Endothelial cell of umbilical vein (primary cell): ENCODE measurements at regions not wholly inside any gene's neighbourhood (a gene's known extent, or its start where the extent isn't known, plus 50 kb on each side); places are given as distances from the start of the nearest gene placed in this dataset.

ENCODE experiments used
- BruUV-seq: library from RNA; stranded (reverse); fragments of 400-500 nt; replicated peaks from 2 replicates; lab custom pipeline; 2021; lab: Mats Ljungman, UMichigan
- CTCF ChIA-PET: fragments of 300-600, 350-600 bp; sonication (Branson Sonifier 250); formaldehyde crosslinking; loops from one replicate; lab custom pipeline; 2021; ENCODE audit warnings: antibody characterized with exemption, inconsistent platforms; lab: Charles Lee
- POLR2A ChIA-PET: fragments of 300-600, 350-600 bp; sonication (Branson Sonifier 250); formaldehyde crosslinking; loops from one replicate; lab custom pipeline; 2021; ENCODE audit warnings: antibody characterized with exemption, inconsistent platforms; lab: Charles Lee
- DNase-seq: peaks from one replicate; pipeline ENCODE4 v3.0.0-alpha.2; 2011; ENCODE audit warnings: low read depth, low spot score
- FAIRE-seq: peaks from 2 replicates; lab custom pipeline; 2011; peaks lifted over from hg19 to GRCh38; lab: Jason Lieb, UNC
- H2AFZ ChIP-seq: 2 replicates; pipeline ENCODE4 v1.6.0; 2012; ENCODE audit warnings: low read depth, low read length, control low read depth, inconsistent platforms
- H3K27ac ChIP-seq: 2 replicates; pipeline ENCODE4 v1.5.1; 2011; ENCODE audit warnings: low read depth, mild to moderate bottlenecking, control low read depth, low read length, moderate library complexity; ENCODE audit not compliant: insufficient read depth
- H3K27me3 ChIP-seq, 2 experiments: 2 replicates each; pipeline versions ENCODE4 v1.6.0 to v1.6.1; 2011; ENCODE audit warnings: low read length in 2 of 2, mixed read lengths in 1 of 2; ENCODE audit not compliant: control insufficient read depth in 2 of 2, insufficient read depth in 2 of 2
- H3K36me3 ChIP-seq, 2 experiments: 2 replicates in 1 of 2; 3 replicates in 1 of 2; pipeline ENCODE4 v1.5.1; 2011; ENCODE audit warnings: low read length in 2 of 2, mild to moderate bottlenecking in 1 of 2, moderate library complexity in 1 of 2; ENCODE audit not compliant: control insufficient read depth in 2 of 2, insufficient read depth in 2 of 2; ENCODE audit errors: extremely low read depth in 1 of 2
- H3K4me1 ChIP-seq: 3 replicates; pipeline ENCODE4 v1.5.1; 2011; ENCODE audit warnings: mild to moderate bottlenecking, low read length; ENCODE audit not compliant: control insufficient read depth, insufficient read depth; ENCODE audit errors: extremely low read depth
- H3K4me2 ChIP-seq: 2 replicates; pipeline ENCODE4 v1.6.1; 2011; ENCODE audit warnings: low read length, control low read depth, mixed read lengths; ENCODE audit not compliant: insufficient read depth
- H3K4me3 ChIP-seq, 3 experiments: fragments of 200-600 bp in 1 of 3; sonication (generic), shearing (Covaris generic) in 1 of 3; replicated peaks in 1 of 3; 2 replicates each; pipeline ENCODE4 v1.5.1; 2011 to 2016; ENCODE audit warnings: control low read depth in 3 of 3, low read length in 3 of 3, mild to moderate bottlenecking in 2 of 3, inconsistent platforms in 1 of 3, low read depth in 1 of 3, moderate library complexity in 1 of 3; ENCODE audit not compliant: insufficient read depth in 1 of 3
- H3K79me2 ChIP-seq: 2 replicates; pipeline ENCODE4 v1.6.0; 2012; ENCODE audit warnings: low read length, inconsistent platforms; ENCODE audit not compliant: control insufficient read depth, insufficient read depth
- H3K9ac ChIP-seq: replicated peaks from 2 replicates; pipeline ENCODE3; 2011; ENCODE audit warnings: low read length, control low read depth; ENCODE audit not compliant: insufficient read depth; ENCODE audit errors: extremely low read depth
- H3K9me1 ChIP-seq: replicated peaks from 3 replicates; pipeline ENCODE4 v1.6.0; 2011; ENCODE audit warnings: mild to moderate bottlenecking, low read length; ENCODE audit not compliant: control insufficient read depth, insufficient read depth; ENCODE audit errors: extremely low read depth
- H3K9me3 ChIP-seq: replicated peaks from 2 replicates; pipeline ENCODE4 v1.5.1; 2012; ENCODE audit warnings: low read length, inconsistent platforms; ENCODE audit not compliant: control insufficient read depth, insufficient read depth
- H4K20me1 ChIP-seq: replicated peaks from 2 replicates; pipeline ENCODE3; 2011; ENCODE audit warnings: mild to moderate bottlenecking, low read length; ENCODE audit not compliant: control insufficient read depth, insufficient read depth; ENCODE audit errors: extremely low read depth
- GATA2 ChIP-seq: IDR thresholded peaks from 2 replicates; pipeline ENCODE4 v1.7.0; 2011; ENCODE audit warnings: low read depth, mild to moderate bottlenecking, moderate library complexity, mixed read lengths, low read length; ENCODE audit not compliant: insufficient read length, insufficient read depth
- JUN ChIP-seq: IDR thresholded peaks from 2 replicates; pipeline ENCODE4 v1.6.1; 2011; ENCODE audit warnings: borderline replicate concordance, low read depth; ENCODE audit not compliant: insufficient read length, insufficient read depth
- POLR2A ChIP-seq: IDR thresholded peaks from 2 replicates; pipeline ENCODE4 v1.6.1; 2012; ENCODE audit warnings: low read depth, mild to moderate bottlenecking, control low read depth, low read length
- dilution Hi-C: fragments of 300-500 bp; cut with MboI; formaldehyde crosslinking; loops from one replicate; pipeline ENCODE4 v1.15.0; 2019; ENCODE audit warnings: low sequenced_read_pairs; ENCODE audit not compliant: extremely low pct_ligation_motif_present
- intact Hi-C: fragments of 100-400 bp; cut with micrococcal nuclease; formaldehyde crosslinking; loops from one replicate; pipeline ENCODE4 v1.10.0; 2022
- TF ChIP-seq, protein P1 (sequence below): IDR thresholded peaks from 2 replicates; pipeline ENCODE4 v1.6.1; 2011; ENCODE audit not compliant: insufficient read depth, insufficient read length
- TF ChIP-seq, protein P2 (sequence below), 2 donors: IDR thresholded peaks; 1 replicate in 1 of 2; 2 replicates in 1 of 2; pipeline ENCODE4 v1.5.1; 2011; ENCODE audit warnings: low read length in 2 of 2, mild to moderate bottlenecking in 2 of 2, moderate library complexity in 2 of 2, control low read depth in 1 of 2, inconsistent platforms in 1 of 2, low read depth in 1 of 2; ENCODE audit not compliant: insufficient read depth in 1 of 2; ENCODE audit errors: extremely low read depth in 1 of 2

DNA sequence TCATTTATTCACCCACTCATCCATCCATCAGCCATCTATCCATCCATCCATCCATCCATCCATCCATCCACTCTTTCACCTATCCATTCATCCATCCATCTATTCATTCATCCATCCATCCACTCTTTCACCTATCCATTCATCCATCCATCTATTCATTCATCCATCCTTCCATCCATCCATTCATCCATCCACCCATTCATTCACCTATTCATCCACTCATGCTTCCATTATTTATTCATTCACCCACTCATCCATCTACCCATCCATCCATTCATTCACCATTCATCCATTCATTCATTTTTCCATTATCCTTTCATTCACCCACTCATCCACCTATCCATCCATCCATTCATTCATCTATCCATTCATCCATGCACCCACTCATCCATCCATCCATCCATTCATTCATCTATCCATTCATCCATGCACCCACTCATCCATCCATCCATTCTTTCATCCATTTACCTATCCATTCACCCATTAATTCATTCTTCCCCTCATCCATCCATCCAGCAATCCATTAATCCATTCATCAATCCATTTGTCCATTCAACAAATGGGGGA lies 360.9 kb downstream of the ADGRD1 start:
- Histone ChIP-seq H3K4me1 (no peaks in the 10 kb centered on the region), H4K20me1 (no peaks in the 10 kb centered on the region), H3K9me1 (no peaks in the 10 kb centered on the region), H3K4me3 (no peak overlapping the region), H3K36me3 (no peaks in the 10 kb centered on the region), H3K9me3 (peaks cover 9% of the 10 kb centered on the region), H3K79me2 (no peaks in the 10 kb centered on the region), H3K9ac (no peak overlapping the region), H2AFZ (no peak overlapping the region), H3K27me3 (no peaks in the 10 kb centered on the region), H3K4me2 (no peak overlapping the region), H3K27ac (no peak overlapping the region)
- DNase-seq (no peak), FAIRE-seq (no peak)
- BruUV-seq: no TSS peak
- dilution Hi-C loops (no loop called here), intact Hi-C loops (no loop called here)
- POLR2A ChIA-PET: no interaction called here
- TF ChIP-seq JUN (no peak), POLR2A (no peak), GATA2 (no peak)
- TF ChIP-seq, protein P1, sequence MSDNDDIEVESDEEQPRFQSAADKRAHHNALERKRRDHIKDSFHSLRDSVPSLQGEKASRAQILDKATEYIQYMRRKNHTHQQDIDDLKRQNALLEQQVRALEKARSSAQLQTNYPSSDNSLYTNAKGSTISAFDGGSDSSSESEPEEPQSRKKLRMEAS: no peak
- TF ChIP-seq, protein P2, sequence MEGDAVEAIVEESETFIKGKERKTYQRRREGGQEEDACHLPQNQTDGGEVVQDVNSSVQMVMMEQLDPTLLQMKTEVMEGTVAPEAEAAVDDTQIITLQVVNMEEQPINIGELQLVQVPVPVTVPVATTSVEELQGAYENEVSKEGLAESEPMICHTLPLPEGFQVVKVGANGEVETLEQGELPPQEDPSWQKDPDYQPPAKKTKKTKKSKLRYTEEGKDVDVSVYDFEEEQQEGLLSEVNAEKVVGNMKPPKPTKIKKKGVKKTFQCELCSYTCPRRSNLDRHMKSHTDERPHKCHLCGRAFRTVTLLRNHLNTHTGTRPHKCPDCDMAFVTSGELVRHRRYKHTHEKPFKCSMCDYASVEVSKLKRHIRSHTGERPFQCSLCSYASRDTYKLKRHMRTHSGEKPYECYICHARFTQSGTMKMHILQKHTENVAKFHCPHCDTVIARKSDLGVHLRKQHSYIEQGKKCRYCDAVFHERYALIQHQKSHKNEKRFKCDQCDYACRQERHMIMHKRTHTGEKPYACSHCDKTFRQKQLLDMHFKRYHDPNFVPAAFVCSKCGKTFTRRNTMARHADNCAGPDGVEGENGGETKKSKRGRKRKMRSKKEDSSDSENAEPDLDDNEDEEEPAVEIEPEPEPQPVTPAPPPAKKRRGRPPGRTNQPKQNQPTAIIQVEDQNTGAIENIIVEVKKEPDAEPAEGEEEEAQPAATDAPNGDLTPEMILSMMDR (IDR thresholded peaks at IDR 0.05; ENCODE audit: extremely low read depth in 1 of 2, insufficient read depth in 1 of 2, low read depth in 1 of 2, low read length in 2 of 2): no peak
- CTCF ChIA-PET: no interaction called here

- Histone ChIP-seq H3K4me2 (no peak overlapping the region), H3K27ac (no peak overlapping the region), H3K27me3 (no peaks in the 10 kb centered on the region), H4K20me1 (no peaks in the 10 kb centered on the region), H3K9ac (no peak overlapping the region), H3K36me3 (no peaks in the 10 kb centered on the region), H3K4me1 (no peaks in the 10 kb centered on the region), H3K9me1 (no peaks in the 10 kb centered on the region), H3K79me2 (no peaks in the 10 kb centered on the region), H3K4me3 (no peak overlapping the region), H2AFZ (no peak overlapping the region), H3K9me3 (peaks cover 9% of the 10 kb centered on the region)
- dilution Hi-C loops: no loop called here
- DNase-seq (no peak), FAIRE-seq (no peak)
- POLR2A ChIA-PET: no interaction called here
- intact Hi-C loops: no loop called here
- no TSS peak for BruUV-seq
- no peak for TF ChIP-seq POLR2A
- CTCF ChIA-PET: no interaction called here
These were observed 361.9 kb downstream of the ADGRD1 start for GRCh38 chr12:131315601-131316000.
